SK-N-MC (cell line): ENCODE measurements at regions not wholly inside any gene's neighbourhood (a gene's known extent, or its start where the extent isn't known, plus 50 kb on each side); places are given as distances from the start of the nearest gene placed in this dataset.

Experiments used
- EZH2 ChIP-seq: fragments of 200-600 bp; sonication (generic); IDR thresholded peaks from one replicate; pipeline ENCODE4 v1.6.1; 2017; ENCODE audit warnings: antibody characterized with exemption
- FOXP2 ChIP-seq: optimal IDR thresholded peaks from 2 replicates; pipeline ENCODE3; 2011; ENCODE audit warnings: mild to moderate bottlenecking, moderate library complexity; ENCODE audit not compliant: insufficient read depth; ENCODE audit errors: extremely low read length, control extremely low read depth
- POLR2AphosphoS5 ChIP-seq: IDR thresholded peaks from 2 replicates; pipeline ENCODE4 v1.6.1; 2012; ENCODE audit warnings: mild to moderate bottlenecking, low read depth, low read length, borderline replicate concordance

GRCh38 chr15:36313736-36314280 lies 265.6 kb upstream of the CDIN1 start:
- TF ChIP-seq POLR2AphosphoS5 (no peak), EZH2 (no peak), FOXP2 (no peak)
